ENCODE measurements at regions not wholly inside any gene's neighbourhood (a gene's known extent, or its start where the extent isn't known, plus 50 kb on each side); places are given as distances from the start of the nearest gene placed in this dataset.
A peak's percentile ranks its signal among the peaks of the same experiment; 100 is the strongest.
"Not testable (repeated sequence)": the region's sequence is repeated elsewhere in the genome, so short reads cannot be mapped to it uniquely, and the experiment has no call there.

GRCh38 chr21:27772816-27773215 lies 805.9 kb upstream of the ADAMTS5 start:
- H3K79me2 ChIP-seq (ENCODE audit: control insufficient read depth, insufficient read depth, low read length, unreplicated experiment) = no peaks in the 10 kb centered on the region
- no peaks in the 10 kb centered on the region for H3K36me3 ChIP-seq (ENCODE audit: insufficient read depth, low read length)
- H3K4me1 ChIP-seq (ENCODE audit: control insufficient read depth, insufficient read depth, low read length, unreplicated experiment) = no peaks in the 10 kb centered on the region
- peak overlapping the region; percentile 12 for H2AFZ ChIP-seq (ENCODE audit: low read length, unreplicated experiment)
- H3K27ac ChIP-seq (ENCODE audit: low read depth, low read length) = no peak overlapping the region
- no peaks in the 10 kb centered on the region for H3K27me3 ChIP-seq (ENCODE audit: insufficient read depth, low read length)
- H3K4me3 ChIP-seq (ENCODE audit: low read depth, low read length) = no peak overlapping the region

GRCh38 chr21:27771938-27772483 lies 805.1 kb upstream of the ADAMTS5 start:
- no peak overlapping the region for H3K4me3 ChIP-seq (ENCODE audit: low read depth, low read length)
- no peaks in the 10 kb centered on the region for H3K36me3 ChIP-seq (ENCODE audit: insufficient read depth, low read length)
- no peaks in the 10 kb centered on the region for H3K27me3 ChIP-seq (ENCODE audit: insufficient read depth, low read length)
- H3K4me1 ChIP-seq (ENCODE audit: control insufficient read depth, insufficient read depth, low read length, unreplicated experiment) = no peaks in the 10 kb centered on the region
- no peaks in the 10 kb centered on the region for H3K79me2 ChIP-seq (ENCODE audit: control insufficient read depth, insufficient read depth, low read length, unreplicated experiment)
- H3K27ac ChIP-seq (ENCODE audit: low read depth, low read length) = no peak overlapping the region
- H2AFZ ChIP-seq (ENCODE audit: low read length, unreplicated experiment) = no peak overlapping the region

GRCh38 chr21:27769763-27770162 lies 802.9 kb upstream of the ADAMTS5 start:
- no peaks in the 10 kb centered on the region for H3K79me2 ChIP-seq (ENCODE audit: control insufficient read depth, insufficient read depth, low read length, unreplicated experiment)
- no peak overlapping the region for H3K27ac ChIP-seq (ENCODE audit: low read depth, low read length)
- H3K4me1 ChIP-seq (ENCODE audit: control insufficient read depth, insufficient read depth, low read length, unreplicated experiment) = no peaks in the 10 kb centered on the region
- no peaks in the 10 kb centered on the region for H3K36me3 ChIP-seq (ENCODE audit: insufficient read depth, low read length)
- no peaks in the 10 kb centered on the region for H3K27me3 ChIP-seq (ENCODE audit: insufficient read depth, low read length)
- H2AFZ ChIP-seq (ENCODE audit: low read length, unreplicated experiment) = no peak overlapping the region
- no peak overlapping the region for H3K4me3 ChIP-seq (ENCODE audit: low read depth, low read length)

GRCh38 chr21:27768046-27768637 lies 801.3 kb upstream of the ADAMTS5 start:
- not testable (repeated sequence) for H2AFZ ChIP-seq (ENCODE audit: low read length, unreplicated experiment)

GRCh38 chr21:27764056-27764455 lies 797.2 kb upstream of the ADAMTS5 start:
- H3K27me3 ChIP-seq (ENCODE audit: insufficient read depth, low read length) = no peaks in the 10 kb centered on the region
- no peak overlapping the region for H3K4me3 ChIP-seq (ENCODE audit: low read depth, low read length)
- no peak overlapping the region for H2AFZ ChIP-seq (ENCODE audit: low read length, unreplicated experiment)
- no peak overlapping the region for H3K27ac ChIP-seq (ENCODE audit: low read depth, low read length)
- H3K79me2 ChIP-seq (ENCODE audit: control insufficient read depth, insufficient read depth, low read length, unreplicated experiment) = no peaks in the 10 kb centered on the region
- H3K36me3 ChIP-seq (ENCODE audit: insufficient read depth, low read length) = no peaks in the 10 kb centered on the region
- H3K4me1 ChIP-seq (ENCODE audit: control insufficient read depth, insufficient read depth, low read length, unreplicated experiment) = peaks cover 4% of the 10 kb centered on the region

More at GRCh38 chr21:27768046-27768637, 801.3 kb upstream of the ADAMTS5 start:
- H3K27ac ChIP-seq (ENCODE audit: low read depth, low read length); H3K4me1 ChIP-seq (ENCODE audit: control insufficient read depth, insufficient read depth, low read length, unreplicated experiment); H3K27me3 ChIP-seq (ENCODE audit: insufficient read depth, low read length); H3K79me2 ChIP-seq (ENCODE audit: control insufficient read depth, insufficient read depth, low read length, unreplicated experiment); H3K4me3 ChIP-seq (ENCODE audit: low read depth, low read length); H3K36me3 ChIP-seq (ENCODE audit: insufficient read depth, low read length): not testable (repeated sequence)

GRCh38 chr21:27761623-27762022 lies 794.7 kb upstream of the ADAMTS5 start:
- Histone ChIP-seq H3K4me3 (ENCODE audit: low read depth, low read length) (no peak overlapping the region), H3K27ac (ENCODE audit: low read depth, low read length) (no peak overlapping the region), H2AFZ (ENCODE audit: low read length, unreplicated experiment) (peak overlapping the region; percentile 65)

GRCh38 chr21:27759820-27760219 lies 792.9 kb upstream of the ADAMTS5 start:
- no peak overlapping the region for H3K27ac ChIP-seq (ENCODE audit: low read depth, low read length)

More at GRCh38 chr21:27761623-27762022, 794.7 kb upstream of the ADAMTS5 start:
- Histone ChIP-seq H3K36me3 (ENCODE audit: insufficient read depth, low read length) (no peaks in the 10 kb centered on the region), H3K27me3 (ENCODE audit: insufficient read depth, low read length) (no peaks in the 10 kb centered on the region), H3K4me1 (ENCODE audit: control insufficient read depth, insufficient read depth, low read length, unreplicated experiment) (peaks cover 4% of the 10 kb centered on the region), H3K79me2 (ENCODE audit: control insufficient read depth, insufficient read depth, low read length, unreplicated experiment) (no peaks in the 10 kb centered on the region)

GRCh38 chr21:27759091-27759659 lies 792.3 kb upstream of the ADAMTS5 start:
- H3K27me3 ChIP-seq (ENCODE audit: insufficient read depth, low read length) = no peaks in the 10 kb centered on the region
- H2AFZ ChIP-seq (ENCODE audit: low read length, unreplicated experiment) = no peak overlapping the region
- no peak overlapping the region for H3K4me3 ChIP-seq (ENCODE audit: low read depth, low read length)
- no peaks in the 10 kb centered on the region for H3K79me2 ChIP-seq (ENCODE audit: control insufficient read depth, insufficient read depth, low read length, unreplicated experiment)
- H3K36me3 ChIP-seq (ENCODE audit: insufficient read depth, low read length) = no peaks in the 10 kb centered on the region
- H3K27ac ChIP-seq (ENCODE audit: low read depth, low read length) = no peak overlapping the region
- peaks cover 4% of the 10 kb centered on the region for H3K4me1 ChIP-seq (ENCODE audit: control insufficient read depth, insufficient read depth, low read length, unreplicated experiment)

More at GRCh38 chr21:27759820-27760219, 792.9 kb upstream of the ADAMTS5 start:
- H3K27me3 ChIP-seq (ENCODE audit: insufficient read depth, low read length) = no peaks in the 10 kb centered on the region
- H2AFZ ChIP-seq (ENCODE audit: low read length, unreplicated experiment) = no peak overlapping the region
- H3K4me1 ChIP-seq (ENCODE audit: control insufficient read depth, insufficient read depth, low read length, unreplicated experiment) = peaks cover 4% of the 10 kb centered on the region
- no peaks in the 10 kb centered on the region for H3K36me3 ChIP-seq (ENCODE audit: insufficient read depth, low read length)
- no peaks in the 10 kb centered on the region for H3K79me2 ChIP-seq (ENCODE audit: control insufficient read depth, insufficient read depth, low read length, unreplicated experiment)
- H3K4me3 ChIP-seq (ENCODE audit: low read depth, low read length) = no peak overlapping the region

GRCh38 chr21:27756191-27756590 lies 789.3 kb upstream of the ADAMTS5 start:
- no peaks in the 10 kb centered on the region for H3K4me1 ChIP-seq (ENCODE audit: control insufficient read depth, insufficient read depth, low read length, unreplicated experiment)
- no peaks in the 10 kb centered on the region for H3K79me2 ChIP-seq (ENCODE audit: control insufficient read depth, insufficient read depth, low read length, unreplicated experiment)
- H3K4me3 ChIP-seq (ENCODE audit: low read depth, low read length) = no peak overlapping the region
- H2AFZ ChIP-seq (ENCODE audit: low read length, unreplicated experiment) = no peak overlapping the region
- H3K27ac ChIP-seq (ENCODE audit: low read depth, low read length) = no peak overlapping the region
- no peaks in the 10 kb centered on the region for H3K36me3 ChIP-seq (ENCODE audit: insufficient read depth, low read length)
- H3K27me3 ChIP-seq (ENCODE audit: insufficient read depth, low read length) = no peaks in the 10 kb centered on the region

GRCh38 chr21:27743971-27744564 lies 777.2 kb upstream of the ADAMTS5 start:
- H3K4me1 ChIP-seq (ENCODE audit: control insufficient read depth, insufficient read depth, low read length, unreplicated experiment) = no peaks in the 10 kb centered on the region

GRCh38 chr21:27741736-27742135 lies 774.8 kb upstream of the ADAMTS5 start:
- no peak overlapping the region for H3K27ac ChIP-seq (ENCODE audit: low read depth, low read length)
- H3K27me3 ChIP-seq (ENCODE audit: insufficient read depth, low read length) = no peaks in the 10 kb centered on the region
- H3K79me2 ChIP-seq (ENCODE audit: control insufficient read depth, insufficient read depth, low read length, unreplicated experiment) = no peaks in the 10 kb centered on the region
- H3K4me1 ChIP-seq (ENCODE audit: control insufficient read depth, insufficient read depth, low read length, unreplicated experiment) = no peaks in the 10 kb centered on the region
- H3K4me3 ChIP-seq (ENCODE audit: low read depth, low read length) = no peak overlapping the region
- no peaks in the 10 kb centered on the region for H3K36me3 ChIP-seq (ENCODE audit: insufficient read depth, low read length)
- no peak overlapping the region for H2AFZ ChIP-seq (ENCODE audit: low read length, unreplicated experiment)

More at GRCh38 chr21:27743971-27744564, 777.2 kb upstream of the ADAMTS5 start:
- Histone ChIP-seq H3K27ac (ENCODE audit: low read depth, low read length) (no peak overlapping the region), H3K79me2 (ENCODE audit: control insufficient read depth, insufficient read depth, low read length, unreplicated experiment) (no peaks in the 10 kb centered on the region), H3K4me3 (ENCODE audit: low read depth, low read length) (no peak overlapping the region), H2AFZ (ENCODE audit: low read length, unreplicated experiment) (no peak overlapping the region), H3K27me3 (ENCODE audit: insufficient read depth, low read length) (no peaks in the 10 kb centered on the region), H3K36me3 (ENCODE audit: insufficient read depth, low read length) (no peaks in the 10 kb centered on the region)
